Suppressor macrophage treated with lipopolysaccharide for 1 hour (primary cell): ENCODE measurements at regions not wholly inside any gene's neighbourhood (a gene's known extent, or its start where the extent isn't known, plus 50 kb on each side); places are given as distances from the start of the nearest gene placed in this dataset.
"Not testable (repeated sequence)": the region's sequence is repeated elsewhere in the genome, so short reads cannot be mapped to it uniquely, and the experiment has no call there.

Experiments used
- DNase-seq, 3 donors: peaks; one replicate each; pipeline ENCODE4 v3.0.0-alpha.2; 2020 to 2022

DNA sequence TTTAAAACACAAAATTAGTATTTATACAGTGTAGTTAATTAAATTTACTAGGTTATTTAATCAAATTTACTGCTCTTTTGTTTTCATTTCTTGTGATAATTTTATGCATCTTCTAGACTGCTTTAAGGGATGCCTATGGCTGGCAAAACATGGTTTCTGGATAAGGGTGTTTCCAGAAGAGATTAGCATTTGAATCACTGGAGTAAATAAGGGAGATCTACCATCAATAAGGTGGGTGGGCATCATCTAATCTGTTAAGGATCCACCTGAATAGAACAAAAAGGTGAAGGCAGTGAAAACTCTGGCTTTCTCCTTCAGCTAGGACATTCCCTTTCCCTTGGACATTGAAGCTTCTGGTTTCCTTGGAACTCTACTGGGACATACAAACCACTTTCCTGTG is 146.2 kb upstream of the LAMA2 start:
- no peak for DNase-seq

DNA sequence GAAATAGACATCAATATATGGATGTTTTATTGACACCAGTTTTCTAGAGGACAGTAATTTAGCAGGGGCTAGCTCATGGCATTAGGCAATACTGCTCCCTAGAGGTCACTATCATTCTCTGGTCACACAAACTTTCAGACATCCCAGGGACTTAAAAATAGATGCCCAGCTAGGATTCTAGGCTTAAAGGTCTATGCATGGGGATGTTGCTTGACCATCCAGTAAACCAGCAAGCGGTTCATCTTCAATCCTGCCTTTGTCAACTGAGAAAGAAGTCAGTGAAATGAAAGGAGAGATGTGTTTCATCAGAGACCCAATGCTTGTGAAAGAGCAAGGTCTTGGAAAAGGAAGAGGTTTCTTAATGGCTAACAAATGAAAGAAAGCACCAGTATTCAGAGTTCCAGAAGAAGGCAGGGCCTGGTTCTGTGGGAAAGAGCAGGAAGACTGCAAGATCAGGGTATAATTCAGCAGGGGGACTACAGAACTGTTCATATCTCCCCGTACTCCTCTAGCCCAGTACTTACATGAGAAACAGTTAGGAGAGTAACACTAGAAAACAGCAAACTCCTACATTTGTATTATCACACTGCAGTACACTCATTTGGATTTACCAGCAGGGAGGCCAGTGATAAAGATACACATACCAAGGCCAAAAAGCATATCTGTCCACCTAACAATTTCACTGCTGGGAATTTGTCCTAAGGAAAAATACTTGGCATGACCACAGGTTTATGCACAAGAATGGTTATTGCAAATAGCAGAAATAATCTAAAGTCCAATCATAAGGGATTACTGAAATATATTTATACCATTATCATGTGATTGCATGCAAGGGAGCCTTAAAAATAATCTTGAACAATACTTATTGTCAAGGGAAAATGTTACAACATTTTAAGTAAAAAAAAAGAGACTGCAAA is 151.4 kb upstream of the LAMA2 start:
- DNase-seq: no peak

DNA sequence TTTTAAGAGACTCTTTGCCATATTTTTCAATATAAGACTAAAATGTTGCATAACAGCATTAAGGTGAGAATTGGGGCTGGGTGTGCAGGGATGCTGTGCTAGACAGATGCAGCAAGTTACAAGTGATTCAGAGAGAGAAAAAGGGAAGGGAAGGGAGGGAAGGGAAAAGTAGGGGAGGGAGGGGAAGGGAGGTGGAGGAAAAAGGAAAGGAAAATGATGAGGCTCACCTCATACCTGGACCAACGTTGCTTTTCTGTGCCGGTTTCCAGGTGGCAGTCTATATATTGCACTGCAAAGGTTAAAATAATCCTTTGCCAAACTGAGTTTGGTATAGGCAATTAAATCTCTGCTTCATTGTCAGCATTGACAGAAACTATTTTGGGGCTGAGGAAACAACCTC is 155.4 kb upstream of the LAMA2 start:
- DNase-seq: no peak

- peak; percentile 34 to 49 (median 47) for DNase-seq
Measured at GRCh38 chr6:128725271-128726233, 157.4 kb upstream of the LAMA2 start.

DNA sequence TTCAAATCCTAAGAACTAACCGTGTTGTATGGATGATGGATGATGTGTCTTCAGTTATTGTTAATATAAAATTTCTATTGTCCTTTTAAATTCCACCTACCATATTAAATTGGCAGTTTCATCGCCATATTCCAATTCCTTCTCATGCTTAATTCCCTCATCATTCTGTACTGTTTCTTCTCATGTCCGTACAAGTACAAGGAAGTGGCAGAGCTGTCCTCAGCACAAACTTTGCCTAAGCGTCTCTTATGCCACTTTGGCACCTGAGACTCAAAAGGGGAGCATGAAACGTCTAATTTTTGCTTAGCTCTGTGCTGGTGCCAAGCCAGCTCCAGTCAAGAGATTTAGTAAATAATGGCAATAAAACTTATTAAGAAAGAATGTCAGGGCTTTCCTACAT is 158.2 kb upstream of the LAMA2 start:
- DNase-seq: no peak

DNA sequence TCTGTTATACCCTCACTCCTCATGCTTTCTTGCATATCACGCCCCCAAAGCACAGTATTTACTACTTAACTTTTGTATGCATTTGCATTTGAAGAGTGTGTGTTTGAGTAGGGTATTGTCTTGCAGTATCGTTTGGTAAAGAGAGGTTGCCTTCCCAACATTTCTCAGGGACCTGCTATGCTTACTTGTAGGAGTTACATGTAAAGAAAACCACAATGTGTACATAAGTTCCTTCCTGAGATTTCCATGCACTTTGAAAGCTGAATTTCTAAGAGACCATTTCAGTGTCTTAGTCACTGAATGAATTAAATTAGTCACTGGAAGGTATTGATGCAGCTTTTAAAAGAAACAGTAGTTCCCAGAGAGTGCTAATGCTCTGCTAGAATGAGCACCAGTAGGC is 159.3 kb upstream of the LAMA2 start:
- DNase-seq: no peak

- DNase-seq: no peak
Measured at GRCh38 chr6:128720891-128721290, 162.0 kb upstream of the LAMA2 start.

DNA sequence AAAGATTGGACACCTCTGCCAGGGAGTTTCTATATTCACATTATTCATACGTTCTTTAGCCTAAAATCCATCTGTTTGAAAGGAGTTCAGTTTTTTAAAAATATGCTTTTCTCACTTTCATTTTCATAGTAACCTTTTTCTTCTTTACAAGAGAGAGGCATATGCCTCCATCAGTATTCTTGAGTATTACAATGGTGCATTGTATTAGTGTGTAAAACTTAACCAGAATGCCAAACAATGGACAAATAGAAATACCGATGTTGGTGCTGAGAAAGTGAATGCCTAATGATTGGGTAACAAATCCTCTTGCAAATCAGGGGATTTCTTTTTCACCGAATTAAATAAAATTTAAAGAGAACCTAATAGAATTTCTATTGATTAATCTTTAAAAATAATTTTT is 163.2 kb upstream of the LAMA2 start:
- DNase-seq: no peak

GRCh38 chr6:128713461-128713860 is 169.5 kb upstream of the LAMA2 start:
- no peak for DNase-seq

- DNase-seq: no peak
Measured at GRCh38 chr6:128712898-128713297, 170.0 kb upstream of the LAMA2 start.

DNA sequence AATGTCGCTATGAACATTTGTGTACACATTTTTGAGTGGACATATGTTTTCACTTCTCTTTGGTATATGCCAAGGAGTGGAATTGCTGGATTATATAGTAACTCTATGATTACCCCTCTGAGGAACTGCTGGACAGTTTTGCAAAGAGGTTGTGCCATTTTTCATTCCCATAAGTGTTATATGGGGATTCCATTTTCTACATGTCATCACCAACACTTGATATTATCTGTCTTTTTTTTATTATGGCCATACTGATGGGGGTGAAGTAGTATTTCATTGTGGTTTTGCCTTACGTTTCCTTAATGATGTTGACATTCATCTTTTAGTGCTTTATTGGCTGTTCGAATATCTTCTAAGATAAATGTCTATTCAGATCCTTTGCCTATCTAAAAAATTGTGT is 171.8 kb upstream of the LAMA2 start:
- no peak for DNase-seq

DNA sequence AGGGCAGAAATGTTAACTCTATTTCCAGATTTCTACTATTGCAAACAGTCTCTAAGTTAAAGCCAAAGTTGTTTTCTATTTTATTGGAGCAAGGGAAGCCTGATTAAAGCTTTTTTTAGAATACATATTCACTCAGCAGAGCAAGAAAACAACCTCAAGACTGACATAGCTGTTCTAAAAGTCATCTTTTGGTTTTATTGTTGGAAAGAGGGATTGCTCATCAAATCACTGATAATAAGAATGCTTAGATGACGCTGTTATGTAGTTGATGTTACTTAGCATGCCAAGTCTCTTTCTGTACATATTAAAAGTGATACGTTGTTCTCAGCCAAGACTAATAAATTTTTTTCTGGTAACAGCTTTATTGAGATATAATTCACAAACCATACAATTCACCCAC is 172.6 kb upstream of the LAMA2 start:
- DNase-seq: no peak

DNA sequence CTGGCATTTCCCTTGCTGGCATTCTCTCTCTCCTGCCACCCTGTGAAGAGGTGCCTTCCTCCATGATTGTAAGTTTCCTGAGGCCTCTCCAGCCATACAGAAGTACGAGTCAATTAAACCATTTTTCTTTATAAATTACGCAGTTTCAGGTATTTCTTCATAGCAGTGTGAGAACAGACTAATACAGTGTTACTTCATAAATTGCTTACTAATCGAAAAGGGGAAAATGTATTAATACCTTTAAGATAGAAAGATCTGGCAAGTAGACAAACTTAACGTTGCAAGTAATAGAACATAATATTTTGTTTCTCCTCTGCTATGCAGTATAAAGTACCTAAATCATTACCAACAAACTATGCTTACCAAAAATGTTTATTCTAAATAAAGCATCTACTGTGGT is 178.3 kb upstream of the LAMA2 start:
- no peak for DNase-seq

GRCh38 chr6:128703794-128704193 is 179.1 kb upstream of the LAMA2 start:
- not testable (repeated sequence) for DNase-seq

DNA sequence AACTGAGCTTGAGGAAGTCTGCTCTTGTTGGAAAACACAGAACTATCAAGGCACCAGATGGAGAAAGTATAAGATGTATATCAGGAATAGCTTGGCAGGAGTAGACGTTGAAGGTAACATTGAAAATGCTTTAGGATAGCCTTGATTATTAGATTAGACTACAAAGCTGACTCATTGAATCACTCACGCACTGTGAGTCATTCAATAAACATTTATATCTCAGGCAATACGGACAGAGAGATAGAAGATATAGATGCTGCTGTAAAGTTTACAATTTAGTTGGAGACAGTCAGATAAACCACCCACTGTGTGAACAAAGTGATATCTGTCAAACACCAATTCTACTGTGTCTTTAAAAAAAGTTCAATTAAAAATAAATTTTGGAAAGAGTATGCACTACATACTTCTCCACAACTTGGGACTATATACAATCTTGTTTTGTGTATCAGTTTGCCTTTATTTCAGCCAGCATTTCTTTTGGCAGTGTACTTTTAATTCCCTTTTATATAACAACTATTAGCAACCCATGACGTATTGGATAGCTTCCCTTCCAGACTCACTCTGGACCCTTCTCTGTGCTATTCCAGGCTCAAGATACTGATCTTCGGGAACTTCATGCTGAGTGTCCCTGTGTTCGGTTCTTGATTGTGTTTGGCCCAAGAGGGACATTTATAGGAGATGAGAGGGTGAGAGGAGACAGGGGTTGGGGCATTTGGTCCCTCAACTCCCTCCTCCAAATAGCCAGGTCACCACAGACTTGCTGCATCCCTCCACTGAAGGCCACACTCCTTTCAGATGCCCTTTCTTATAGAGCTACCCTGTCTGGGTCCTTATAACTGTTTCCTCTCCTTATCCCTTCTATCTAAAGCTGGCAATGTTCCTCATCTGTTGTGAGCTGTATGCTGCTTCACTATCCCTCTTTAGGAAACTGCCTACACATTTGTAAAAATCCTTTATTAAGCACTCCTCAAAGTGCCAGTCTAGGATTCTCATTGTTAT is 176.6 kb upstream of the PTPRK start:
- DNase-seq: no peak

DNA sequence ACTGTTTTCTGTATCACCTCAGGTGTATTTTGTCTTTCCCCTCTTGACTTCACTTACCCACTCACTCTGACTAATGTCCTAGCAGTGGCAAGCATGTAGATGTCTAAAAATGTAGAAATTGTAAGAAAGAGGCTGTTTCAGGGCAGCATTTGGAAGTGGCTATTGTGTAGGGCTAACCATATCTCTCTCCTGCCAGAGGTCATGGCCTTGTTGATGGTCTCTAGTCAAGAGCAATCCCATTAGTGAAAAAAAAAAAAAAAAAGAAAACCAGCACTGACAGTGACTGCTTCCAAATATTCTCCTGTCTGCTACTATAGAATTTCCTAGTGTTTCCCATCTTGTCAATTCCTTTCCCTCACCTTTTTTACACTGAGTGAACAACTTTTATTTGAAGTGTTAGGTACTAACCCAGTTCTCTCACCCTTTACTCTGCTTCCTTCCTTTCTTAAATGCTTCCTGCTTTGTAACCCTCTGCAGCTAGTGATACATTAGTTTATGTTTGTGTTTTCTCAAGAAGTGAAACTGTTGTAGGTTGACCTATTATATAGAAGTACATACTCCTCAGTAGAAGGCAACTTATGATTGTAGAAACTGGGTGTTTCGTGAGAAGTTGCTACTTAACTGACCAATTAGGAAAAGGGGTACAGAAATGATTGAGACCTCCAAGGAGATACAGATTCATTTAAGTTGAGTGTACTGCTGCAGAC is 174.1 kb upstream of the PTPRK start:
- no peak for DNase-seq

GRCh38 chr6:128690063-128690462 is 169.7 kb upstream of the PTPRK start:
- no peak for DNase-seq

DNA sequence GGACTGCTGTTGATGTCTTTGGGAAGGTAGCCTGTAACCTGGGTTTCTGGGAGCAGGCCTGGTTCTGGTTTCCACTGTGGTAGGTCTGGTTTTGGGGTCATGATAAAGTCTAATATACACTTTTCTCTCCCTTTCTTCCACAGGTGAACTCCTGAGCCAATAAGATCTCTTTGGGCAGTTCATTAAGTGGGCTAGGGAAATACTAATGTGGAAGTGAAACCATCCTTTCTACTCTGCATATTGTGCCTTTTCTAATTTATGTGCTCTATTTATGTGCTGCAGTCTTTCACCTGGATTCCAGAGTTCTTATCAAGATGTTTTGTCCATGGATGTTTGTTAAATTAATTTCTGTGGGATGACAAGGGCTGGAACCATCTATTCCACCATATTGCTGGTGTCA is 165.7 kb upstream of the PTPRK start:
- no peak for DNase-seq

DNA sequence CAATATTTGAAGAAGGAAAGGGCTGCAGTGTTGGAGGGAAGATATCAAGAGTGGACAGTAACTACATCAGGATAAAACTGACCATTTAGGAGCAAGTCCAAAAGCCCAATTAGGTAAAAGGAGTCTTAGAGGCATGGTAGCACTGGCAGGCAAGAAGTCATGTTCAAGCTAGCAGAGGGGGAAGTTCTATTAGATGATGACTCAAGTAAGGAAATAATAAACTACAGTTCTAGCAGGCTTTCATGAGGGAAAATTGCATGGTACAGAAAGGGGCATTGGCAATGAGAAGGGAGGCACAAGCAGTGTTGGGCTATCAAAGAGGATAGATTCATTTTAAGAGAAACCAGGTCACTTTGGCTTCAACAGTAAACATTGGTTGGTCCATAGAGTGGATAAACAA is 156.1 kb upstream of the PTPRK start:
- no peak for DNase-seq

- DNase-seq: no peak
Measured at GRCh38 chr6:128672023-128672422, 151.6 kb upstream of the PTPRK start.

DNA sequence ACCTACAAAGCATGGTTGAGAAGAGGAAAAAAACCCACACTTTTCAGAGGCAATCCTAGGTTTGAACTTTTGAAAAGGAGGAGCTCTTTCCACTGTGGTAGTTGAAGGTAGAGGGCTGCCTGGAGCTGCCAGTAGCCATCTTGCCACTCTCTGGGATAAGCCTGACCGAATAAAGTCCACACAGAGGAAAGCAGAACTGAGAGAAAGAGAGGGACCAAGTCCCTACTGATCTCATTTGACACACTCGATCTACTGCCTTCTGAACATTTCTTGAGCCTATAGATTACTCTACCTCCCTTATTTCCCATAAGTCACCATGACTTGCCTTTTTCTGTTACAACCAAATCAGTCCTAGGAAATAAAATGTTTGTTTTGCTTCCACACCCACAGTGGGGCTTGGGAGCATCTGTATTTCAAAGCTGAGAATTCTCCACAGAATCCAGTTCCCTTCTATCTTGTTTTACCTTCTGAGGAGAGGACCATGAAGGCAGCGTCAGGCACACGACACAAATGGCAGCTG is 147.0 kb upstream of the PTPRK start:
- DNase-seq: peak in 1 of 3 donors; percentile 4

GRCh38 chr6:128666405-128666804 is 146.0 kb upstream of the PTPRK start:
- DNase-seq: no peak
